ENCODE measurements at regions not wholly inside any gene's neighbourhood (a gene's known extent, or its start where the extent isn't known, plus 50 kb on each side); places are given as distances from the start of the nearest gene placed in this dataset.

- TF ChIP-seq CTCF (IDR thresholded peaks at IDR 0.05 in 2 of 3, conservative IDR thresholded peaks at IDR 0.05 in 1 of 3; ENCODE audit: borderline replicate concordance in 1 of 3, insufficient read depth in 1 of 3, low read depth in 2 of 3, low read length in 2 of 3) (peak; percentile 55 to 77 (median 67); a peak in 5 of 6 replicates), JUND (IDR thresholded peaks at IDR 0.05) (no peak), POLR2A (IDR thresholded peaks at IDR 0.05; ENCODE audit: borderline replicate concordance, extremely low read depth, insufficient read depth, insufficient read length) (no peak), EZH2 (IDR thresholded peaks at IDR 0.05) (no peak), YY1 (IDR thresholded peaks at IDR 0.05; ENCODE audit: extremely low read depth, insufficient replicate concordance, low read depth, low read length) (no peak)
Observed at GRCh38 chr1:60765204-60765603, 317.2 kb upstream of the NFIA start.

All from HCT116 (cell line).